GM12878 (cell line): ENCODE measurements at regions not wholly inside any gene's neighbourhood (a gene's known extent, or its start where the extent isn't known, plus 50 kb on each side); places are given as distances from the start of the nearest gene placed in this dataset.

ENCODE experiments used
- ATAC-seq: fragments of 200-7000 bp; cut with Tn5 transposase; 3 replicates; pipeline ENCODE4 v1.9.1; 2020; ENCODE audit warnings: mild to moderate bottlenecking, moderate library complexity
- BruUV-seq: library from RNA; stranded (reverse); fragments of 400-500 nt; replicated peaks from 2 replicates; lab custom pipeline; 2021; lab: Mats Ljungman, UMichigan
- CTCF ChIA-PET: fragments of 300-600 bp; sonication (Branson Sonifier 250); formaldehyde crosslinking; extraction: SDS; loops from one replicate; lab custom pipeline; 2021; ENCODE audit warnings: inconsistent platforms; lab: Yijun Ruan, JAX
- POLR2A ChIA-PET: fragments of 350-600 bp; formaldehyde crosslinking; extraction: SDS; loops from one replicate; lab custom pipeline; 2021; ENCODE audit warnings: inconsistent platforms; lab: Charles Lee
- RAD21 ChIA-PET: fragments of 300-600 bp; sonication (Branson Sonifier 250); formaldehyde crosslinking; loops from one replicate; lab custom pipeline; 2023; ENCODE audit warnings: antibody characterized with exemption; ENCODE audit not compliant: unreplicated experiment; lab: Charles Lee
- SMC1A ChIA-PET: fragments of 300-600 bp; sonication (Branson Sonifier 250); formaldehyde crosslinking; loops from one replicate; lab custom pipeline; 2023; ENCODE audit not compliant: unreplicated experiment, uncharacterized antibody; lab: Charles Lee
- DNase-seq: peaks from one replicate; pipeline ENCODE4 v3.0.0-alpha.2; 2011; ENCODE audit warnings: low read depth, low spot score
- FAIRE-seq: peaks from 3 replicates; lab custom pipeline; 2011; peaks lifted over from hg19 to GRCh38; lab: Jason Lieb, UNC
- H2AFZ ChIP-seq: 2 replicates; pipeline ENCODE4 v1.6.0; 2011; ENCODE audit warnings: low read depth, low read length, control low read depth; ENCODE audit not compliant: control insufficient read depth
- H3K27ac ChIP-seq: 2 replicates; pipeline ENCODE4 v1.5.1; 2011; ENCODE audit warnings: control low read depth; ENCODE audit not compliant: control insufficient read depth, insufficient read depth
- H3K27me3 ChIP-seq, 2 experiments: replicated peaks in 1 of 2; 2 replicates each; pipeline versions ENCODE4 v1.6.0 to v1.6.1; 2011; ENCODE audit warnings: low read length in 1 of 2; ENCODE audit not compliant: control insufficient read depth in 2 of 2, insufficient read depth in 2 of 2
- H3K36me3 ChIP-seq, 2 experiments: 2 replicates each; pipeline ENCODE4 v1.5.1; 2011; ENCODE audit warnings: low read length in 1 of 2; ENCODE audit not compliant: control insufficient read depth in 2 of 2, insufficient read depth in 2 of 2
- H3K4me1 ChIP-seq: 2 replicates; pipeline ENCODE4 v1.6.1; 2011; ENCODE audit warnings: mild to moderate bottlenecking, low read length, moderate library complexity, mixed read lengths; ENCODE audit not compliant: control insufficient read depth, insufficient read depth
- H3K4me2 ChIP-seq: 2 replicates; pipeline ENCODE4 v1.6.0; 2011; ENCODE audit warnings: control low read depth; ENCODE audit not compliant: control insufficient read depth, insufficient read depth
- H3K4me3 ChIP-seq: fragments of 200-600 bp; sonication (generic); 2 replicates; pipeline ENCODE4 v1.5.1; 2016
- H3K79me2 ChIP-seq: 2 replicates; pipeline ENCODE4 v1.6.0; 2011; ENCODE audit warnings: low read length; ENCODE audit not compliant: control insufficient read depth, insufficient read depth
- H3K9ac ChIP-seq: 2 replicates; pipeline ENCODE4 v1.8.0; 2011; ENCODE audit warnings: low read length, control low read depth, mixed read lengths; ENCODE audit not compliant: control insufficient read depth, insufficient read depth
- H3K9me3 ChIP-seq: replicated peaks from 3 replicates; pipeline ENCODE4 v1.5.1; 2011; ENCODE audit warnings: mild to moderate bottlenecking, low read length; ENCODE audit not compliant: control insufficient read depth, insufficient read depth
- H4K20me1 ChIP-seq: 2 replicates; pipeline ENCODE4 v1.6.0; 2011; ENCODE audit not compliant: control insufficient read depth, insufficient read depth
- CBX3 ChIP-seq: fragments of 200-600 bp; sonication (generic); IDR thresholded peaks from 2 replicates; pipeline ENCODE4 v1.6.1; 2016; ENCODE audit warnings: low read depth, borderline replicate concordance
- CREB1 ChIP-seq: IDR thresholded peaks from 2 replicates; pipeline ENCODE4 v1.6.1; 2012; ENCODE audit warnings: low read depth, mild to moderate bottlenecking, inconsistent platforms
- IKZF1 ChIP-seq: fragments of 450-650 bp; conservative IDR thresholded peaks from 2 replicates; pipeline ENCODE4 v1.6.1; 2017; ENCODE audit warnings: antibody characterized with exemption, mild to moderate bottlenecking
- POU2F2 ChIP-seq: IDR thresholded peaks from 3 replicates; pipeline ENCODE4 v1.6.1; 2011; ENCODE audit warnings: low read depth, mild to moderate bottlenecking, low read length, borderline replicate concordance
- ZNF274 ChIP-seq: IDR thresholded peaks from one replicate; pipeline ENCODE4 v1.8.0; 2011; ENCODE audit not compliant: insufficient read length, insufficient read depth
- ZZZ3 ChIP-seq: IDR thresholded peaks from 2 replicates; pipeline ENCODE4 v1.6.1; 2011; ENCODE audit warnings: low read depth; ENCODE audit not compliant: control insufficient read depth, insufficient read length
- WGBS: methylation state at CpG from one replicate; pipeline ENCODE4 v1.1.6; 2016; ENCODE audit warnings: low lambda C conversion rate; ENCODE audit not compliant: insufficient replicate concordance, insufficient coverage; ENCODE audit errors: missing lambda C conversion rate; 5-methylcytosine and 5-hydroxymethylcytosine counted together
- in situ Hi-C: fragments of 300-500 bp; cut with MboI; formaldehyde crosslinking; loops from 9 replicates; pipeline ENCODE4 v1.14.3; 2018; ENCODE audit warnings: mixed read lengths
- intact Hi-C: fragments of 100-400 bp; cut with micrococcal nuclease; formaldehyde crosslinking; loops from one replicate; pipeline ENCODE4 v1.14.2; 2022; ENCODE audit not compliant: unreplicated experiment
- TF ChIP-seq, protein P1 (sequence below): fragments of 450-650 bp; formaldehyde crosslinking; IDR thresholded peaks from 2 replicates; pipeline ENCODE4 v1.4.0; 2020; ENCODE audit warnings: mild to moderate bottlenecking, moderate library complexity

DNA sequence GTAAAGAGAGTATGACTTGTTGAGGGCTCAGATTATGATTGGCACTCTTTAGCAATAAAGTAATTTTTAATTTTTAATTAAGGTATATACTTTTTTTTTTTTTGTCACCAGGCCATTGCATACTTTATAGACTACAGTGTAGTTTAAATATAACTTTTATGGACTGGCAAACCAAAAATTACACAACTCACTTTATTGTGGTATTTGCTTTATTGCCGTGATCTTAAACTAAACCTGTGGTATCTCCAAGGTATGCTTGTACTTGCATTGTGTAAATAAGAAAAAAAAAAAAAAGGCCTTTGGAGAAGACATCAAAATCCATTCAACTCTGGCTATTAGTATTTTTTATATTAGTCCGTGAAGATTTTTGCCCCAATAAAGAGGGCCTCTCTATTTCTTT, 646.7 kb upstream of the FOXG1 start:
- DNase-seq (no peak), ATAC-seq (no peak), FAIRE-seq (no peak)
- no peak overlapping the region for H2AFZ ChIP-seq
- H3K4me2 ChIP-seq: no peak overlapping the region
- no TSS peak for BruUV-seq
- no peak overlapping the region for H3K27ac ChIP-seq
- TF ChIP-seq POU2F2 (no peak), CREB1 (no peak), ZNF274 (no peak), CBX3 (no peak), IKZF1 (no peak), ZZZ3 (no peak)
- TF ChIP-seq, protein P1, sequence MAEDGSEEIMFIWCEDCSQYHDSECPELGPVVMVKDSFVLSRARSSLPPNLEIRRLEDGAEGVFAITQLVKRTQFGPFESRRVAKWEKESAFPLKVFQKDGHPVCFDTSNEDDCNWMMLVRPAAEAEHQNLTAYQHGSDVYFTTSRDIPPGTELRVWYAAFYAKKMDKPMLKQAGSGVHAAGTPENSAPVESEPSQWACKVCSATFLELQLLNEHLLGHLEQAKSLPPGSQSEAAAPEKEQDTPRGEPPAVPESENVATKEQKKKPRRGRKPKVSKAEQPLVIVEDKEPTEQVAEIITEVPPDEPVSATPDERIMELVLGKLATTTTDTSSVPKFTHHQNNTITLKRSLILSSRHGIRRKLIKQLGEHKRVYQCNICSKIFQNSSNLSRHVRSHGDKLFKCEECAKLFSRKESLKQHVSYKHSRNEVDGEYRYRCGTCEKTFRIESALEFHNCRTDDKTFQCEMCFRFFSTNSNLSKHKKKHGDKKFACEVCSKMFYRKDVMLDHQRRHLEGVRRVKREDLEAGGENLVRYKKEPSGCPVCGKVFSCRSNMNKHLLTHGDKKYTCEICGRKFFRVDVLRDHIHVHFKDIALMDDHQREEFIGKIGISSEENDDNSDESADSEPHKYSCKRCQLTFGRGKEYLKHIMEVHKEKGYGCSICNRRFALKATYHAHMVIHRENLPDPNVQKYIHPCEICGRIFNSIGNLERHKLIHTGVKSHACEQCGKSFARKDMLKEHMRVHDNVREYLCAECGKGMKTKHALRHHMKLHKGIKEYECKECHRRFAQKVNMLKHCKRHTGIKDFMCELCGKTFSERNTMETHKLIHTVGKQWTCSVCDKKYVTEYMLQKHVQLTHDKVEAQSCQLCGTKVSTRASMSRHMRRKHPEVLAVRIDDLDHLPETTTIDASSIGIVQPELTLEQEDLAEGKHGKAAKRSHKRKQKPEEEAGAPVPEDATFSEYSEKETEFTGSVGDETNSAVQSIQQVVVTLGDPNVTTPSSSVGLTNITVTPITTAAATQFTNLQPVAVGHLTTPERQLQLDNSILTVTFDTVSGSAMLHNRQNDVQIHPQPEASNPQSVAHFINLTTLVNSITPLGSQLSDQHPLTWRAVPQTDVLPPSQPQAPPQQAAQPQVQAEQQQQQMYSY: no peak
- in situ Hi-C loops (no loop called here), intact Hi-C loops (no loop called here)
- POLR2A ChIA-PET: no interaction called here
- H3K9me3 ChIP-seq: no peaks in the 10 kb centered on the region
- no peak overlapping the region for H3K9ac ChIP-seq
- 45% methylated on average over 2 of the region's 2 CpGs for WGBS
- no peaks in the 10 kb centered on the region for H4K20me1 ChIP-seq
- SMC1A ChIA-PET: no interaction called here
- H3K27me3 ChIP-seq: no peaks in the 10 kb centered on the region
- CTCF ChIA-PET: no interaction called here
- H3K36me3 ChIP-seq: no peaks in the 10 kb centered on the region
- RAD21 ChIA-PET: no interaction called here
- no peaks in the 10 kb centered on the region for H3K4me1 ChIP-seq
- H3K4me3 ChIP-seq: no peak overlapping the region
- H3K79me2 ChIP-seq: no peaks in the 10 kb centered on the region
